OCI-M1 (cell line): ENCODE measurements at regions not wholly inside any gene's neighbourhood (a gene's known extent, or its start where the extent isn't known, plus 50 kb on each side); places are given as distances from the start of the nearest gene placed in this dataset.

Experiments used
- DNase-seq: peaks from one replicate; lab custom pipeline; 2025; lab: John Stamatoyannopoulos, UW

- no peak for DNase-seq
Observed at GRCh38 chr5:106205916-106206571, 1464.7 kb downstream of the EFNA5 start.

DNA sequence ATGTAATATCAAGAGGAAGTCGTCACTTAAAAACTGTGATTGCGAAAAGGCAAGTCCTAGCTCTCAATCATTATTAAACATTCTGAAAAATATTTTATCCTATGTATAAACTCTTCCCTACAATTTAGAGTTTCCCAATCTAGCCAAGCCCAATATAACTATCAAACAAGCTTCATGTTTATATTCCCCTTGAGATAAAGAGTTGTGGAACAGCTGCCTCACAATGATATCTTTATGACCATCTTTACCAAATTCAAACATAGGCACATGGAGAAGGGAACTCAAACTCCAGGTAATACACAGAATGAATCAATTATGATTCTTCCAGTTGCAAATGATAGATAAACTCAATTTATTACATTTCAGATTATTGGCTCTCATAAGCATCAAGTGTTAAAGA lies 1468.7 kb downstream of the EFNA5 start:
- DNase-seq, result no peak

GRCh38 chr5:106200971-106201370 lies 1469.8 kb downstream of the EFNA5 start:
- DNase-seq, result no peak

- DNase-seq, result no peak
Observed at GRCh38 chr5:106195679-106196474, 1474.9 kb downstream of the EFNA5 start.

DNA sequence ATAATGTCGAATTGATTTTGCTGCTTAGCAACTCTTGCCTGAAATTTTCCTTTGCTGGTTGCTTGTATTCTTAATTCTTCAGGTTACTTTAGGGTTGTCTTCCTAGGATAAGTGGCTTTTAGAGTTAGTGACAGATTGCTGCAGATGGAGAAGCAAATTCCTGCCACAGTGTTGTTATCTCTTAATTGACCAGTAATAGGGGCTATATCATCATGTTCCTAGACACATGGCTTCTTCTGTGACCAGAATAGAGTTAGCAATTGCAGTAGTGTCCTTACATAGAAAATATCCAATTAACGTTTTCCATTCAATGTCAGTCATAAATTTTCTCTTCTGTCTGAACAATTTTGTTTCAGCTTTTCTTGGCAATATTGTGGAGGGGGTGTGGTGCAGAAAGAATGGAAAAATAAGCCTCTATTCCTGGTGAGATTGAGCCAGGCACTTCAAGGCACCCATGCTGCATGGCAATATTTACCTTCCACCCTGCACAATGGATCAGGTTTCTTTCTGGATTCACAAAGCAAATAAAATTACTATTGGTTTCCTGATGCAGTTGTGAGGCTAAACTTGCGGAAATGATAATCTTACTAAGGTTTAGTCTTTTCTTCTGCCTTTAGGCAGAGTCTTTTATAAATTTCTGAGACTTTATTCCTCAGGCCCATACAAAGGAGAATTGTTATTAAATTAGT lies 1481.5 kb downstream of the EFNA5 start:
- DNase-seq, result peak; percentile 20

GRCh38 chr5:106185661-106186081 lies 1485.1 kb downstream of the EFNA5 start:
- no peak for DNase-seq

GRCh38 chr5:106174903-106175302 lies 1495.8 kb downstream of the EFNA5 start:
- no peak for DNase-seq

GRCh38 chr5:106172681-106173532 lies 1497.8 kb downstream of the EFNA5 start:
- DNase-seq, result no peak

DNA sequence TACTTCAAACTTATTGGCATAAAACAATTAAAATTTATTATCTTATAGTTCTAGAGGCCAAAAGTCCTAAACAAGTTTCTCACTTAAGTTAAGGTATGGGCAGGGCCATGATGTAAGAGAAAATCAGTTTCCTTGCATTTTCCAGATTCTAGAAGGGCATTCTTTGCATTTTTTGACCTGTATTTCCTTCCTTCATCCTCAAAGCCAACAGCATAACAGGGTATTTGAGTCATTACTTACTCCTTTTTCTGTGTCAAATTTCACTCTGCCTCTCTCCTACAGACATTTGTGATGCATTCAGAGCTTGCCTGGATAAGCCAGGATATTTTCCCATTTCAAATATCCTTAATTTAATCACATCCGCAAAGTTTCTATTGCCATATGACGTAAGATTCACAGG lies 1499.0 kb downstream of the EFNA5 start:
- DNase-seq, result no peak

GRCh38 chr5:106171132-106171531 lies 1499.6 kb downstream of the EFNA5 start:
- no peak for DNase-seq

DNA sequence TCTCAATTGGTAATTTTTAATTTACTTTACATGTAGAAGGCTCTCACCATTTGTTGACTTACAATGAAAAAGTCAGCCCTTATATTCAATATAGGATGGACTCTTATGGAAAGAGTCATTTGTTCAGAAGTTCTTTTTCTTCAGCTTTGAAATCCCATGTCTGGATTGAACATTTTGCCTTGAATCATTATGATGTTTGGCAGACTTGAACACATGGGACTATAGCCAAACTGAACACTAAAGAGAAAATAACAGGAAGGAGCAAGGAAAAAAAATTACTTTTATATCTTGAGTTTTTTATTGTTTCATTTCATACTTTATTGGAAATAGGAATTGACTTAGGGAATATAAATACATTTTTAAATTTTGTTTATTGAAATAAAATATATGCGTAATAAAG lies 1503.0 kb downstream of the EFNA5 start:
- no peak for DNase-seq

DNA sequence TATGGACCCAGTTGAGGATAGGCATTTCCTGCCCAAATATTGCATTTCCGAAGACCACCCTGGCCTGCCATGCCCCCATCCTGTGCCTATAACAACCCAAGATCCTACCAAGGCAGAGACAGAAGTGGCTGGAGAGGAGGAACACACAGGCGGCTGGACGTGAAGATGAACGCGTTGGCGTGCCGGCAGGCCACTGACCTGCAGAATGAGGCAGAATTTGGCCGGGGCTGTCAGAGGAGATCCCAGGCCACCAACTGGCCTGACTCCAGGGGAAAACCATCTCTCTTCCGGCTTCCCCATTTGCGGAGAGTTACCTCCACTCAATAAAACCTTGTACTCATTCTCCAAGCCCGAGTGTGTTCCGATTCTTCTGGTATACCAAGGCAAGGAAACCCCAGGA lies 1507.5 kb downstream of the EFNA5 start:
- DNase-seq, result no peak

GRCh38 chr5:106159616-106160015 lies 1511.1 kb downstream of the EFNA5 start:
- DNase-seq, result no peak

GRCh38 chr5:106154280-106154716 lies 1516.4 kb downstream of the EFNA5 start:
- no peak for DNase-seq

DNA sequence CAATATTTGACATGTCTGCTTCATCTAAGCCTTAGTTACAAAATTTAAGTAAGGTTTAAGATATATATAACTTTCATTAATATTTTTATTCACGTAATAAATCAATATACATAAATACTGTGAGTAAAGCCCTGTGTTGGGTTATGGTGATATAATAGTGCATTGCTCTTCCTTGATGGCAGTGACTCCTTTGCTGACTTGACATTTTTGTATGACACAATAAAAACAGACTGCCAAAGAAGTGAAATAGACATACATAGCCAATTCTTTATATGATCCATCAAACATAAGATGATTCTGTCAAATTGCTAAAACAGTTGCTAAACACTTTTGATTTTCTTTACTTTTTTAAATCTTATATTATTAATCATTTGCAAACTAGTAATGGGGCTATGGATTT lies 1518.2 kb downstream of the EFNA5 start:
- DNase-seq, result no peak

DNA sequence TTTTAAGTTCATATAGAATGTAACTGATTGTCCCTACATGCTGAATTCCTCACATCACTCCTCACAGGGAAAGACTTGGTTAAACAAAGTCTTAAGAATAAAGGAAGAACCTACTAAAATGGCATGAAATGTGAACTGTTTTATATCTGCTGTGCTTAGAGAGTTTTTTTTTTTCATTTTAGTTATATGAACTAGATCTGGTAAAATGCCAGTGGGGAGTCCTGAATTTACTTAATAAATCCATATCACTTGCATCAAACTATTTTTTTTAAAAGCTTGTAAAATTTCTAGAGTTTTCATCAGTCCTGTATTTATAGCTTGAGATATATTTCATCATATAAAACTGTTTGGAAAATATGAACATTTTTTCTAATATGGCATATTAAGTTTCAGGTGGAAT lies 1528.6 kb downstream of the EFNA5 start:
- DNase-seq, result no peak

DNA sequence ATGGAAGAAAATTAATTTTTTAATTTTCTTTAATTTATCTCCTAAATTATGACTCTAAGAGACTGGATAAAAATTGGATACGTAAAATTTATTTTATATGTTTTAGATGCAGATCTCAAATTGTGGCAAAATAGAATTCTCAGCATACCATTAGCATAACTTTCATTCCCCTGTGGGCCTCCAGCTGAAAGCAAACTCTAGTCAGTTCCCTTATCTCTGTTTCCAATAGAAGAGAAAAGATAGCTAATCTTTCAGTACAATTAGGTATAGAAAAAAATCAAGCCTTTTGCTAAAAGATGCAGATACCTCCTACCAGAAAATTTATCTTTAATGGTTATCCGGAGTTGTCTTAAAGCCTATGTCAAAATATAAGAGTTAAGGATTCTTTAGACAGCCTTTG lies 1530.6 kb downstream of the EFNA5 start:
- DNase-seq, result no peak

GRCh38 chr5:106136061-106136460 lies 1534.7 kb downstream of the EFNA5 start:
- no peak for DNase-seq

GRCh38 chr5:106135473-106135872 lies 1535.3 kb downstream of the EFNA5 start:
- DNase-seq, result no peak

DNA sequence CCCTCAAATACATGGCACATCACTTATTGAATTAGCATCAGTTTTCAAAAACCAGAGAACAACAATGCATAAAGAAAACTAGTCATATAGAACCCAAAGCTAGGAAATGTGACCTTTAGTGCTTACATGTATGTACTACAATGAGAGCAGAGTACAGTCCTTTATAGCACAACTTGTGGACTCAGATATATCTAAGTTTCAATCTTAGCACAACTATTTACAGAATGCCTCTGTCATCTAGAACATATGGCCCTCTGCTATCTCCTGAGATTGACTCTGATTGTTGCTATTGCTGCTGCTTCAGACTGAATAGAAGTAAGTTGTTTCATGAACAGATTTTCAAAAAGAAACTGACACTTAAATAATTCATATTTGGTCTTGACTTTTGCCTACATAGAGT lies 1536.2 kb downstream of the EFNA5 start:
- no peak for DNase-seq

DNA sequence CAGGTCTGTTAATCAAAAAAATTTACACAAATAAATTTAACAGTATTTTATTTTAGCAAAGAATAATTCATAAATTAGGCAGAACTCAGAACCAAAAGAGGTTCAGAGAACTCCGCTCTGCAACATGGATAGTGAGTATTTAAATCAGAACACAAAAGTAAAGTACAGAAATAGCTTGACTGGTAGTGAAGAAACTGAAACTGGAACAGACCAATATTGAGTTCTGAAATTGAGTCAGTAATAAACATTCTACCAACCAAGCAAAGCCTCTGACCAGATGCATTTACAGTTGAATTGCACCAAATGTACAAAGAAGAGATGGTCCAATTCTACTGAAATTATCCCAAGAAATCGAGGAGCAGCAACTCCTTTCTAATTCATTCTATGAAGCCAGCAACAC lies 1542.8 kb downstream of the EFNA5 start:
- no peak for DNase-seq

DNA sequence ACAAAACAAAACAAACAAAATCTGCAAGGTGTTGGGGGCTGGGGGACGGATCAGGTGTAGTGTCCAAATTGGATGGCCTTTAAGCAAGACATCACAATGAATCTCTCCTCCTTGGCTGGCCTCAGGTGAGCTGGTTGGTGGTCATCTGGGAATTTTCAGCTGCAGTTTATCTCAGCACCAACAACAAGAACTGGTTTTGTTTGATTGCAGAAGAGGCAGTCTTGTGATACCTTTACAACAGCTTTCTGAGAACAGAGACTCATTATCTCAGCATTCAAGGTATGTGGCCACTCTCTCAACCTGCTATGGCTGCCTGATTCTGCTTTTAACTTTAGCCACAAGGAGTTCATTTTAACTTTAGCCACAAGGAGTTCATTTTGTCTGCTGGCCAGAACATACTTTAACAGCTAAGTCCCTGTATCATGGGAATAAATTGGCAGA lies 1543.4 kb downstream of the EFNA5 start:
- peak; percentile 5 for DNase-seq
